NT2/D1 (cell line): ENCODE measurements at regions not wholly inside any gene's neighbourhood (a gene's known extent, or its start where the extent isn't known, plus 50 kb on each side); places are given as distances from the start of the nearest gene placed in this dataset.

Experiments
- DNase-seq: peaks from one replicate; pipeline ENCODE4 v3.0.0-alpha.2; 2011; ENCODE audit warnings: low read depth, low spot score
- H3K27me3 ChIP-seq: 2 replicates; pipeline ENCODE4 v1.6.0; 2011; ENCODE audit warnings: mild to moderate bottlenecking; ENCODE audit not compliant: insufficient read length, insufficient read depth
- H3K36me3 ChIP-seq: 2 replicates; pipeline ENCODE4 v1.6.1; 2011; ENCODE audit warnings: mild to moderate bottlenecking, low read length, mixed read lengths; ENCODE audit not compliant: insufficient read depth, insufficient read length
- H3K4me1 ChIP-seq: 2 replicates; pipeline ENCODE4 v1.5.1; 2011; ENCODE audit not compliant: insufficient read depth, insufficient read length
- H3K4me3 ChIP-seq: 2 replicates; pipeline ENCODE4 v1.5.1; 2011; ENCODE audit warnings: low read depth; ENCODE audit not compliant: insufficient read length
- H3K9ac ChIP-seq: 2 replicates; pipeline ENCODE4 v1.6.0; 2011; ENCODE audit warnings: low read depth; ENCODE audit not compliant: insufficient read length
- H3K9me3 ChIP-seq: 2 replicates; pipeline ENCODE4 v1.5.1; 2011; ENCODE audit warnings: mild to moderate bottlenecking, low read length; ENCODE audit not compliant: insufficient read depth
- SUZ12 ChIP-seq: IDR thresholded peaks from 2 replicates; pipeline ENCODE4 v1.6.1; 2011; ENCODE audit not compliant: insufficient read length, insufficient read depth; ENCODE audit errors: extremely low read depth
- YY1 ChIP-seq: IDR thresholded peaks from 2 replicates; pipeline ENCODE4 v1.6.1; 2011; ENCODE audit not compliant: insufficient read length, insufficient read depth
- ZNF274 ChIP-seq: IDR thresholded peaks from 2 replicates; pipeline ENCODE4 v1.6.1; 2011; ENCODE audit warnings: mild to moderate bottlenecking, low read depth, low read length

GRCh38 chr18:24567199-24567598 is 106.8 kb downstream of the HRH4 start:
- H3K27me3 ChIP-seq = no peaks in the 10 kb centered on the region
- peaks cover 4% of the 10 kb centered on the region for H3K4me1 ChIP-seq
- H3K36me3 ChIP-seq = no peaks in the 10 kb centered on the region
- TF ChIP-seq ZNF274 (no peak), SUZ12 (no peak), YY1 (no peak)
- H3K9me3 ChIP-seq = no peaks in the 10 kb centered on the region
- no peak overlapping the region for H3K9ac ChIP-seq
- DNase-seq = no peak
- H3K4me3 ChIP-seq = no peak overlapping the region

DNA sequence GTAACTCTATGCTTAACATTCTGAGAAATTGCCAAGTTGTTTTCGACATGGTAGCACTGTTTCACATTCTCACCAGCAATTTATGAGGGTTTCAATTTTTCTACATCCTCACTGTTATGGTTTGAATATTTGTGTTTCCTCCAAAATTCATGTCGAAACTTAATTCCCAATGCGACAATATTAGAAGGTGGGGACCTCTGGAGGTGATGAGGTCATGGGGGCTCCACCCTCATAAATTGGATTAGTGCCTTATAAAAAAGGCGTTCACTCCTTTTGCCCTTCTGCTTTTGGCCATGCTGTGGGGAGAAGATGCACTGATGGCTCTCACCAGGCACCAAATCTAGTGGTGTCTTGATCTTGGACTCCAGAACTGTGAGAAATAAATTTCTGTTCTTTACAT is 110.3 kb downstream of the HRH4 start:
- Histone ChIP-seq H3K9me3 (peaks cover 13% of the 10 kb centered on the region), H3K27me3 (no peaks in the 10 kb centered on the region), H3K4me1 (peaks cover 4% of the 10 kb centered on the region), H3K4me3 (no peak overlapping the region), H3K9ac (no peak overlapping the region), H3K36me3 (no peaks in the 10 kb centered on the region)
- TF ChIP-seq ZNF274 (no peak), YY1 (no peak), SUZ12 (no peak)
- no peak for DNase-seq

GRCh38 chr18:24582771-24583170 is 122.3 kb downstream of the HRH4 start:
- H3K27me3 ChIP-seq = no peaks in the 10 kb centered on the region
- no peaks in the 10 kb centered on the region for H3K4me1 ChIP-seq
- H3K36me3 ChIP-seq = no peaks in the 10 kb centered on the region
- TF ChIP-seq ZNF274 (no peak), SUZ12 (no peak), YY1 (no peak)
- H3K9me3 ChIP-seq = no peaks in the 10 kb centered on the region
- no peak overlapping the region for H3K4me3 ChIP-seq
- DNase-seq = no peak
- H3K9ac ChIP-seq = no peak overlapping the region

GRCh38 chr18:24584205-24584604 is 123.8 kb downstream of the HRH4 start:
- H3K36me3 ChIP-seq = no peaks in the 10 kb centered on the region

DNA sequence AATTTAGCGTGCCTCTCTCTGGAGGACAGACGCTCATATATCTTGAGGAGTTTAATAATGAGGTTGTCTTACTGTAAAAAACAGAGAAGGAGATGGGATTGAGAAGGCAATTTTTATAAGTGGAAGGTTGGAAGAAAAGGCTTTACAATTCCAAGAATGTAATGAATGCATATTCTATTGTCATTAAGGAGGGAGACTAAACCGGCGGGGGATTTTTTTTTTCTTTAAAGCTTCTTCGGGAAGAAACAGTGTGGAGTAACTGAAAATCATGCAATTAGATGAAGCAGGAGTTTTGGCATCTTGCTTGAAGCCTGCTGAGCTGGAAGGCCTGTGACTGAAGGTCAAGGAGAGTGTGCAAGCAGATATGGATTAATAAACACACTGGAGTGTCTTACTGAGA is 124.4 kb downstream of the HRH4 start:
- no peaks in the 10 kb centered on the region for H3K27me3 ChIP-seq
- H3K4me3 ChIP-seq = no peak overlapping the region
- H3K9ac ChIP-seq = no peak overlapping the region
- no peaks in the 10 kb centered on the region for H3K36me3 ChIP-seq
- H3K4me1 ChIP-seq = no peaks in the 10 kb centered on the region
- no peaks in the 10 kb centered on the region for H3K9me3 ChIP-seq
- no peak for TF ChIP-seq SUZ12
- no peak for TF ChIP-seq YY1
- no peak for TF ChIP-seq ZNF274
- DNase-seq = no peak

More at GRCh38 chr18:24584205-24584604, 123.8 kb downstream of the HRH4 start:
- no peaks in the 10 kb centered on the region for H3K9me3 ChIP-seq
- no peak for TF ChIP-seq ZNF274
- no peak for TF ChIP-seq SUZ12
- no peak for TF ChIP-seq YY1
- no peaks in the 10 kb centered on the region for H3K4me1 ChIP-seq
- DNase-seq = no peak
- H3K4me3 ChIP-seq = no peak overlapping the region
- no peaks in the 10 kb centered on the region for H3K27me3 ChIP-seq
- no peak overlapping the region for H3K9ac ChIP-seq

- Histone ChIP-seq H3K4me1 (no peaks in the 10 kb centered on the region), H3K27me3 (no peaks in the 10 kb centered on the region), H3K9ac (no peak overlapping the region), H3K9me3 (no peaks in the 10 kb centered on the region), H3K4me3 (no peak overlapping the region), H3K36me3 (no peaks in the 10 kb centered on the region)
- TF ChIP-seq SUZ12 = no peak
- TF ChIP-seq YY1 = no peak
- TF ChIP-seq ZNF274 = no peak
- DNase-seq = no peak
These were observed 125.6 kb downstream of the HRH4 start for GRCh38 chr18:24585996-24586566.

DNA sequence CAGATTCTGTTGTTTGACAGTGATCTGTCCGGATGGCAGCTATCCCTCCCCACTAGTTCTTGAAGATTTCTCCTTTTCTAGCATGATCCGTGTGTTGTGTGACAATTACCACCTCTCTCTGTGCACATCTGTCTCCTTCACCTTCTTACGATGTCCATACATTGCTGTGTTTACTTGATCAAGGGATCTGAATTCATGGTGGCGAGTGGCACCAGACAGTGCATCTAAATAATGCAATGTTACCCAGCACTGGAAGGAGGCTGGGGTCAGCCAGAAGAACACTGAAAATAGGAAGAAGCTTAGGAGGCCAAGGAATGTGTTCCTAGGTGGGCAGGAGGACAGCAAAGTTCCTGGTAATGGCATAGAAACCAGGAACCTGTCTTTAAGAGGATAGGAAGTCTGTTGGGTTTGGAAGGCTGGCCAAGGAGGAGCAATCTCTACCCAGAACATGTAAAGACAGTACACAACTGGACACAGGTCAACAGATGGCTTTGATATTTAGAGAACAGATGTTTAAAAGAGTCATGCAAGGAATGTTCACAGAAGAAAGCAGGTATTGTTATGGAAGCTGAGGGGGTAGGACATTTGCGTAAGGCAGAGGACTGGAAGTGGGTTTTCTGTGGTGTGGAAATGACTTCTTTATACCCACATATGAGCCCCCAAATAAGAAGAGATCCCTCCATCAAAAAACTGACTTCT is 126.4 kb downstream of the HRH4 start:
- Histone ChIP-seq H3K4me1 (no peaks in the 10 kb centered on the region), H3K9me3 (no peaks in the 10 kb centered on the region), H3K9ac (no peak overlapping the region), H3K4me3 (no peak overlapping the region), H3K36me3 (no peaks in the 10 kb centered on the region), H3K27me3 (no peaks in the 10 kb centered on the region)
- no peak for DNase-seq
- TF ChIP-seq YY1 (no peak), SUZ12 (no peak), ZNF274 (no peak)
